K562 (cell line): ENCODE measurements at regions not wholly inside any gene's neighbourhood (a gene's known extent, or its start where the extent isn't known, plus 50 kb on each side); places are given as distances from the start of the nearest gene placed in this dataset.

ENCODE experiments used
- ATAC-seq: fragments of 200-7000 bp; cut with Tn5 transposase; 3 replicates; pipeline ENCODE4 v1.9.1; 2020; ENCODE audit warnings: moderate library complexity
- BruUV-seq: library from RNA; stranded (reverse); fragments of 400-500 nt; replicated peaks from 2 replicates; lab custom pipeline; 2021; lab: Mats Ljungman, UMichigan
- CTCF ChIA-PET: fragments of 300-600 bp; formaldehyde crosslinking; extraction: SDS; loops from one replicate; lab custom pipeline; 2021; ENCODE audit warnings: low intra/inter-chr PET ratio; lab: Yijun Ruan, JAX
- POLR2A ChIA-PET: fragments of 300-600, 350-650 bp; sonication (Branson Sonifier 250); formaldehyde crosslinking; extraction: SDS; loops from one replicate; lab custom pipeline; 2021; ENCODE audit warnings: antibody characterized with exemption, inconsistent platforms; lab: Yijun Ruan, JAX
- DNase-seq, 4 experiments: peaks; one replicate each; pipeline versions ENCODE4 v3.0.0 to v3.0.0-alpha.2; 2011 to 2018; ENCODE audit warnings: low spot score in 3 of 4, mixed read lengths in 3 of 4; ENCODE audit errors: extremely low read depth in 1 of 4
- FAIRE-seq: peaks from 2 replicates; lab custom pipeline; 2011; peaks lifted over from hg19 to GRCh38; lab: Jason Lieb, UNC
- H2AFZ ChIP-seq: 2 replicates; pipeline ENCODE4 v1.6.0; 2011; ENCODE audit warnings: low read depth, low read length, control low read depth, inconsistent platforms
- H3K27ac ChIP-seq: fragments of 200-600 bp; 3 replicates; pipeline ENCODE4 v1.8.0; 2011; ENCODE audit warnings: low read depth, mild to moderate bottlenecking, control low read depth, inconsistent platforms, low read length, moderate library complexity, mixed read lengths; ENCODE audit errors: extremely low read depth
- H3K27me3 ChIP-seq, 2 experiments: fragments of 300-600 bp in 1 of 2; 2 replicates in 1 of 2; 3 replicates in 1 of 2; pipeline versions ENCODE4 v1.6.0 to v1.8.0; 2011; ENCODE audit warnings: inconsistent platforms in 2 of 2, low read length in 2 of 2, mild to moderate bottlenecking in 1 of 2, mixed read lengths in 1 of 2, moderate library complexity in 1 of 2; ENCODE audit not compliant: control insufficient read depth in 2 of 2, insufficient read depth in 2 of 2
- H3K36me3 ChIP-seq: fragments of 300-600 bp; 3 replicates; pipeline ENCODE4 v1.8.0; 2011; ENCODE audit warnings: mild to moderate bottlenecking, low read length, inconsistent platforms; ENCODE audit not compliant: control insufficient read depth, insufficient read depth
- H3K4me1 ChIP-seq, 2 experiments: fragments of 200-600 bp in 1 of 2; replicated peaks in 1 of 2; 2 replicates in 1 of 2; 3 replicates in 1 of 2; pipeline versions ENCODE4 v1.5.1 to v1.8.0; 2011; ENCODE audit warnings: inconsistent platforms in 2 of 2, low read length in 2 of 2, mild to moderate bottlenecking in 1 of 2, mixed read lengths in 1 of 2, moderate library complexity in 1 of 2; ENCODE audit not compliant: control insufficient read depth in 2 of 2, insufficient read depth in 2 of 2
- H3K4me2 ChIP-seq: 2 replicates; pipeline ENCODE4 v1.6.1; 2011; ENCODE audit warnings: low read length, control low read depth, inconsistent platforms, mixed read lengths; ENCODE audit not compliant: insufficient read depth
- H3K4me3 ChIP-seq: fragments of 200-600 bp; sonication (generic), shearing (Covaris generic); 2 replicates; pipeline ENCODE4 v1.5.1; 2016; ENCODE audit warnings: control low read depth, inconsistent platforms
- H3K79me2 ChIP-seq: fragments of 200-600 bp; 3 replicates; pipeline ENCODE4 v1.8.0; 2011; ENCODE audit warnings: low read length, inconsistent platforms; ENCODE audit not compliant: control insufficient read depth, insufficient read depth
- H3K9ac ChIP-seq, 2 experiments: 2 replicates each; pipeline versions ENCODE4 v1.6.0 to v1.6.1; 2011; ENCODE audit warnings: low read depth in 2 of 2, low read length in 2 of 2, control low read depth in 1 of 2, inconsistent platforms in 1 of 2, mild to moderate bottlenecking in 1 of 2, mixed read lengths in 1 of 2; ENCODE audit not compliant: insufficient read depth in 1 of 2
- H3K9me1 ChIP-seq: one replicate; pipeline ENCODE4 v1.6.0; 2011; ENCODE audit warnings: inconsistent platforms, mild to moderate bottlenecking, low read length, moderate library complexity; ENCODE audit not compliant: control insufficient read depth, insufficient read depth
- H3K9me3 ChIP-seq: replicated peaks from 2 replicates; pipeline ENCODE4 v1.5.1; 2011; ENCODE audit warnings: low read depth, low read length, inconsistent platforms; ENCODE audit not compliant: control insufficient read depth, insufficient read depth
- H4K20me1 ChIP-seq: replicated peaks from 2 replicates; pipeline ENCODE4 v1.6.1; 2011; ENCODE audit warnings: low read length, inconsistent platforms, mixed read lengths; ENCODE audit not compliant: control insufficient read depth, insufficient read depth
- ETV6 ChIP-seq, 3 experiments: fragments of 150-350 bp in 1 of 3; sonication (generic) in 1 of 3; formaldehyde crosslinking in 1 of 3; IDR thresholded peaks; 2 replicates each; pipeline versions ENCODE4 v1.6.1 to v1.8.0; 2014 to 2022; ENCODE audit warnings: borderline replicate concordance in 2 of 3, low read depth in 2 of 3, antibody characterized with exemption in 1 of 3, low read length in 1 of 3, mild to moderate bottlenecking in 1 of 3, missing genetic modification reagents in 1 of 3
- WHSC1 ChIP-seq: IDR thresholded peaks from one replicate; pipeline ENCODE4 v1.6.1; 2012; ENCODE audit warnings: low read length, control low read depth, inconsistent platforms
- ZNF165 ChIP-seq: fragments of 250-450 bp; sonication (Bioruptor Pico); IDR thresholded peaks from 2 replicates; pipeline ENCODE4 v1.4.0; 2020; ENCODE audit warnings: borderline replicate concordance
- ZNF174 ChIP-seq: fragments of 250-450 bp; sonication (Bioruptor Pico); IDR thresholded peaks from 2 replicates; pipeline ENCODE4 v1.4.0; 2020; ENCODE audit warnings: mild to moderate bottlenecking
- ZNF239 ChIP-seq: fragments of 250-450 bp; sonication (Bioruptor Pico); IDR thresholded peaks from 2 replicates; pipeline ENCODE4 v1.4.0; 2020; ENCODE audit warnings: mild to moderate bottlenecking
- ZNF3 ChIP-seq: fragments of 250-450 bp; sonication (Bioruptor Pico); IDR thresholded peaks from 2 replicates; pipeline ENCODE4 v1.5.0; 2021; ENCODE audit warnings: mild to moderate bottlenecking, moderate library complexity
- ZNF778 ChIP-seq: fragments of 450-650 bp; formaldehyde crosslinking; IDR thresholded peaks from 2 replicates; pipeline ENCODE4 v1.4.0; 2020; ENCODE audit warnings: mild to moderate bottlenecking, moderate library complexity
- WGBS: fragments of 100-300 bp; shearing (Covaris generic); methylation state at CpG from one replicate; pipeline ENCODE4 v1.1.6; 2016; ENCODE audit warnings: low coverage, mixed read lengths; ENCODE audit not compliant: insufficient coverage; ENCODE audit errors: missing lambda C conversion rate; 5-methylcytosine and 5-hydroxymethylcytosine counted together
- in situ Hi-C: fragments of 300-500 bp; cut with MboI; formaldehyde crosslinking; loops from 4 replicates; pipeline ENCODE4 v1.15.0; 2018; ENCODE audit warnings: inconsistent platforms, mixed read lengths
- intact Hi-C: fragments of 100-400 bp; cut with micrococcal nuclease; formaldehyde crosslinking; loops from 2 replicates; pipeline ENCODE4 v1.14.2; 2022
- TF ChIP-seq, protein P1 (sequence below): sonication (generic); formaldehyde crosslinking; IDR thresholded peaks from 2 replicates; pipeline ENCODE4 v1.5.0; 2020; ENCODE audit warnings: missing genetic modification reagents
- TF ChIP-seq, protein P2 (sequence below): fragments of 250-450 bp; sonication (Bioruptor Pico); IDR thresholded peaks from 2 replicates; pipeline ENCODE4 v1.4.0; 2020; ENCODE audit warnings: mild to moderate bottlenecking, moderate library complexity
- TF ChIP-seq, protein P3 (sequence below), 2 experiments: fragments of 450-650 bp; IDR thresholded peaks; 2 replicates each; pipeline ENCODE4 v1.6.1; 2018; ENCODE audit warnings: mild to moderate bottlenecking in 2 of 2, low read depth in 1 of 2; ENCODE audit not compliant: partially characterized antibody in 2 of 2
- TF ChIP-seq, protein P4 (sequence below): fragments of 450-650 bp; IDR thresholded peaks from 2 replicates; pipeline ENCODE4 v1.6.1; 2016; ENCODE audit warnings: antibody characterized with exemption

DNA sequence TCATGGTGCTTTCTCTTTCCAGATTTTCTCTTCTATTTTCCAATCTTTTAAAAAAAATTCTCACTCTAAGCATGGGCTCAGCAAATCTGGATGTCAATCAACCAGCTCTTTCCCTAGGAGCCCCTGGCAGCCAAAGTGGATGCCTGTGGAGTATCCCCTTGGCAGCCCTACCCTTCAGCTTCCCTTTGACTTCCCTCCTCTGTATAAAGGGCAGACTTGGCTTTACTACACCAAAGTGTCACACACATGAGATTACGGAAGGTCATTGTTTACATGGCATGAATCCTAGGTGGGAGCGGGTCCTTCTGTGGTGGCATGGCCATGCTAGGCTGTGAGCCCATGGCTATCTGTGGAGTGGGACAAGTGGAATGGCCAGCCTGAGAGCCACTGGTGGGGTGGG is 379.9 kb downstream of the GABRB3 start:
- Histone ChIP-seq H3K9ac (no peak overlapping the region), H2AFZ (no peak overlapping the region), H3K79me2 (no peaks in the 10 kb centered on the region), H3K27ac (no peak overlapping the region), H3K27me3 (no peaks in the 10 kb centered on the region), H3K4me2 (no peak overlapping the region), H3K4me1 (no peaks in the 10 kb centered on the region), H3K36me3 (no peaks in the 10 kb centered on the region), H3K4me3 (no peak overlapping the region), H4K20me1 (no peaks in the 10 kb centered on the region), H3K9me3 (no peaks in the 10 kb centered on the region), H3K9me1 (no peaks in the 10 kb centered on the region)
- FAIRE-seq (no peak), ATAC-seq (no peak), DNase-seq (no peak)
- POLR2A ChIA-PET = no interaction called here
- no TSS peak for BruUV-seq
- CTCF ChIA-PET = no interaction called here
- in situ Hi-C loops = no loop called here
- WGBS = 0% methylated on average over 2 of the region's 2 CpGs
- intact Hi-C loops = no loop called here
- TF ChIP-seq ZNF239 (CRISPR knock-in tag) = no peak
- TF ChIP-seq, protein P1, sequence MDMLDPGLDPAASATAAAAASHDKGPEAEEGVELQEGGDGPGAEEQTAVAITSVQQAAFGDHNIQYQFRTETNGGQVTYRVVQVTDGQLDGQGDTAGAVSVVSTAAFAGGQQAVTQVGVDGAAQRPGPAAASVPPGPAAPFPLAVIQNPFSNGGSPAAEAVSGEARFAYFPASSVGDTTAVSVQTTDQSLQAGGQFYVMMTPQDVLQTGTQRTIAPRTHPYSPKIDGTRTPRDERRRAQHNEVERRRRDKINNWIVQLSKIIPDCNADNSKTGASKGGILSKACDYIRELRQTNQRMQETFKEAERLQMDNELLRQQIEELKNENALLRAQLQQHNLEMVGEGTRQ (CRISPR knock-in tag) = no peak
- TF ChIP-seq ZNF778 (CRISPR knock-in tag) = no peak
- TF ChIP-seq, protein P2, sequence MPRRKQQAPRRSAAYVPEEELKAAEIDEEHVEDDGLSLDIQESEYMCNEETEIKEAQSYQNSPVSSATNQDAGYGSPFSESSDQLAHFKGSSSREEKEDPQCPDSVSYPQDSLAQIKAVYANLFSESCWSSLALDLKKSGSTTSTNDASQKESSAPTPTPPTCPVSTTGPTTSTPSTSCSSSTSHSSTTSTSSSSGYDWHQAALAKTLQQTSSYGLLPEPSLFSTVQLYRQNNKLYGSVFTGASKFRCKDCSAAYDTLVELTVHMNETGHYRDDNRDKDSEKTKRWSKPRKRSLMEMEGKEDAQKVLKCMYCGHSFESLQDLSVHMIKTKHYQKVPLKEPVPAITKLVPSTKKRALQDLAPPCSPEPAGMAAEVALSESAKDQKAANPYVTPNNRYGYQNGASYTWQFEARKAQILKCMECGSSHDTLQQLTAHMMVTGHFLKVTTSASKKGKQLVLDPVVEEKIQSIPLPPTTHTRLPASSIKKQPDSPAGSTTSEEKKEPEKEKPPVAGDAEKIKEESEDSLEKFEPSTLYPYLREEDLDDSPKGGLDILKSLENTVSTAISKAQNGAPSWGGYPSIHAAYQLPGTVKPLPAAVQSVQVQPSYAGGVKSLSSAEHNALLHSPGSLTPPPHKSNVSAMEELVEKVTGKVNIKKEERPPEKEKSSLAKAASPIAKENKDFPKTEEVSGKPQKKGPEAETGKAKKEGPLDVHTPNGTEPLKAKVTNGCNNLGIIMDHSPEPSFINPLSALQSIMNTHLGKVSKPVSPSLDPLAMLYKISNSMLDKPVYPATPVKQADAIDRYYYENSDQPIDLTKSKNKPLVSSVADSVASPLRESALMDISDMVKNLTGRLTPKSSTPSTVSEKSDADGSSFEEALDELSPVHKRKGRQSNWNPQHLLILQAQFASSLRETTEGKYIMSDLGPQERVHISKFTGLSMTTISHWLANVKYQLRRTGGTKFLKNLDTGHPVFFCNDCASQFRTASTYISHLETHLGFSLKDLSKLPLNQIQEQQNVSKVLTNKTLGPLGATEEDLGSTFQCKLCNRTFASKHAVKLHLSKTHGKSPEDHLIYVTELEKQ (CRISPR knock-in tag) = no peak
- TF ChIP-seq ZNF3 (CRISPR knock-in tag) = no peak
- no peak for TF ChIP-seq ZNF165
- TF ChIP-seq ETV6 (IDR thresholded peaks at IDR 0.05; ENCODE audit: borderline replicate concordance in 1 of 2, low read depth in 2 of 2, low read length in 1 of 2) = no peak
- no peak for TF ChIP-seq ETV6 (CRISPR knock-in tag; IDR thresholded peaks at IDR 0.05; ENCODE audit: borderline replicate concordance)
- no peak for TF ChIP-seq ZNF174 (CRISPR knock-in tag)
- no peak for TF ChIP-seq WHSC1
- TF ChIP-seq, protein P3, sequence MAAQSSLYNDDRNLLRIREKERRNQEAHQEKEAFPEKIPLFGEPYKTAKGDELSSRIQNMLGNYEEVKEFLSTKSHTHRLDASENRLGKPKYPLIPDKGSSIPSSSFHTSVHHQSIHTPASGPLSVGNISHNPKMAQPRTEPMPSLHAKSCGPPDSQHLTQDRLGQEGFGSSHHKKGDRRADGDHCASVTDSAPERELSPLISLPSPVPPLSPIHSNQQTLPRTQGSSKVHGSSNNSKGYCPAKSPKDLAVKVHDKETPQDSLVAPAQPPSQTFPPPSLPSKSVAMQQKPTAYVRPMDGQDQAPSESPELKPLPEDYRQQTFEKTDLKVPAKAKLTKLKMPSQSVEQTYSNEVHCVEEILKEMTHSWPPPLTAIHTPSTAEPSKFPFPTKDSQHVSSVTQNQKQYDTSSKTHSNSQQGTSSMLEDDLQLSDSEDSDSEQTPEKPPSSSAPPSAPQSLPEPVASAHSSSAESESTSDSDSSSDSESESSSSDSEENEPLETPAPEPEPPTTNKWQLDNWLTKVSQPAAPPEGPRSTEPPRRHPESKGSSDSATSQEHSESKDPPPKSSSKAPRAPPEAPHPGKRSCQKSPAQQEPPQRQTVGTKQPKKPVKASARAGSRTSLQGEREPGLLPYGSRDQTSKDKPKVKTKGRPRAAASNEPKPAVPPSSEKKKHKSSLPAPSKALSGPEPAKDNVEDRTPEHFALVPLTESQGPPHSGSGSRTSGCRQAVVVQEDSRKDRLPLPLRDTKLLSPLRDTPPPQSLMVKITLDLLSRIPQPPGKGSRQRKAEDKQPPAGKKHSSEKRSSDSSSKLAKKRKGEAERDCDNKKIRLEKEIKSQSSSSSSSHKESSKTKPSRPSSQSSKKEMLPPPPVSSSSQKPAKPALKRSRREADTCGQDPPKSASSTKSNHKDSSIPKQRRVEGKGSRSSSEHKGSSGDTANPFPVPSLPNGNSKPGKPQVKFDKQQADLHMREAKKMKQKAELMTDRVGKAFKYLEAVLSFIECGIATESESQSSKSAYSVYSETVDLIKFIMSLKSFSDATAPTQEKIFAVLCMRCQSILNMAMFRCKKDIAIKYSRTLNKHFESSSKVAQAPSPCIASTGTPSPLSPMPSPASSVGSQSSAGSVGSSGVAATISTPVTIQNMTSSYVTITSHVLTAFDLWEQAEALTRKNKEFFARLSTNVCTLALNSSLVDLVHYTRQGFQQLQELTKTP (IDR thresholded peaks at IDR 0.05; ENCODE audit: low read depth in 1 of 2, partially characterized antibody in 2 of 2) = no peak
- TF ChIP-seq, protein P4, sequence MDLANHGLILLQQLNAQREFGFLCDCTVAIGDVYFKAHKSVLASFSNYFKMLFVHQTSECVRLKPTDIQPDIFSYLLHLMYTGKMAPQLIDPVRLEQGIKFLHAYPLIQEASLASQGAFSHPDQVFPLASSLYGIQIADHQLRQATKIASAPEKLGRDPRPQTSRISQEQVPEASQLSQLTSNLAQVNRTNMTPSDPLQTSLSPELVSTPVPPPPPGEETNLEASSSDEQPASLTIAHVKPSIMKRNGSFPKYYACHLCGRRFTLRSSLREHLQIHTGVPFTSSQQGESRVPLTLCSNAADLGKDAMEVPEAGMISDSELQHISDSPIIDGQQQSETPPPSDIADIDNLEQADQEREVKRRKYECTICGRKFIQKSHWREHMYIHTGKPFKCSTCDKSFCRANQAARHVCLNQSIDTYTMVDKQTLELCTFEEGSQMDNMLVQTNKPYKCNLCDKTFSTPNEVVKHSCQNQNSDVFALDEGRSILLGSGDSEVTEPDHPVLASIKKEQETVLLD = no peak
